ENCODE measurements at regions not wholly inside any gene's neighbourhood (a gene's known extent, or its start where the extent isn't known, plus 50 kb on each side); places are given as distances from the start of the nearest gene placed in this dataset.

GRCh38 chr14:23727566-23728335 lies 91.6 kb downstream of the DHRS2 start:
- Histone ChIP-seq H3K4me3 (ENCODE audit: low read depth, low read length) (no peak overlapping the region), H3K36me3 (ENCODE audit: control insufficient read depth, insufficient read depth, low read length) (no peaks in the 10 kb centered on the region), H3K4me1 (no peaks in the 10 kb centered on the region), H3K27me3 (replicated peaks; ENCODE audit: control insufficient read depth, insufficient read depth, low read length) (no peaks in the 10 kb centered on the region; the same call in 1 of the 2 replicates), H3K9me3 (no peaks in the 10 kb centered on the region)
- Mint-ChIP-seq H3K27me3 (ENCODE audit: insufficient read depth, unreplicated experiment) (peaks cover 7% of the 10 kb centered on the region), H3K4me3 (ENCODE audit: unreplicated experiment) (no peak overlapping the region), H3K27ac (ENCODE audit: unreplicated experiment) (no peak overlapping the region), H3K9me3 (ENCODE audit: unreplicated experiment) (no peaks in the 10 kb centered on the region), H3K4me1 (ENCODE audit: low read depth, unreplicated experiment) (no peaks in the 10 kb centered on the region), H3K36me3 (ENCODE audit: insufficient read depth, unreplicated experiment) (no peaks in the 10 kb centered on the region)
- intact Hi-C loops (cut with micrococcal nuclease; ENCODE audit: unreplicated experiment) = loop anchor here (1.0 kb wide), 4 partner anchors 138 to 226 kb away; partner anchors contain the start of gene DHRS4
- TF ChIP-seq CTCF (IDR thresholded peaks at IDR 0.05; ENCODE audit: insufficient read depth in 1 of 2, low read depth in 1 of 2, low read length in 1 of 2, severe bottlenecking in 1 of 2, unreplicated experiment in 1 of 2) = peak; percentile 55 to 72
- no TSS peak for BruUV-seq (replicated peaks)
- ChIA-PET CTCF (interaction anchor here (0.6 to 1.6 kb wide), 8 partner anchors 62 to 185 kb away, joined by 3 to 55 read pairs (median 5); no protein-coding TSS in a partner anchor), POLR2A (no interaction called here)
- peak; percentile 69 to 73 for DNase-seq

DNA sequence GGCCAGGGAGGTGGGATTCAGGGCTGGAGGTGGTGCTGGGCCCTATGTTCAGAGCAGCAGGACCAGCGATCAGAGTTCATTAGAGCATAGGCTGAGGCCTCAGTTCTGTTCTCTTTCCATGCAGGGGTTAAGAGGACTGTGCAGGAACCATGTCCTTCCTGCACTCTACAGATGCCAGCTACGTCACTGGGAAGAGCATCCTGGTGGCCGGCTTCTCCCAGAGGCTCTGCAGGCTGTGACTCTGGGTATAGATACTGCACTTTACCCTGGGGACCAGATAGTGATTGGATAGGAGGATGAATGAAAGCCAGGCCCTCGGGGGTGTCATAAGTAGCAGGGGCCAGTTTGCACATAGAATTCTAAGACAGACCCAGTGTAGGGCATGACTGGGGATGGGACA lies 92.6 kb downstream of the DHRS2 start:
- Histone ChIP-seq H3K27me3 (replicated peaks; ENCODE audit: control insufficient read depth, insufficient read depth, low read length) (no peaks in the 10 kb centered on the region; the same call in 1 of the 2 replicates), H3K36me3 (ENCODE audit: control insufficient read depth, insufficient read depth, low read length) (no peaks in the 10 kb centered on the region), H3K4me3 (ENCODE audit: low read depth, low read length) (no peak overlapping the region), H3K9me3 (no peaks in the 10 kb centered on the region), H3K4me1 (no peaks in the 10 kb centered on the region)
- no peak for DNase-seq
- TF ChIP-seq CTCF (IDR thresholded peaks at IDR 0.05; ENCODE audit: insufficient read depth in 1 of 2, low read depth in 1 of 2, low read length in 1 of 2, severe bottlenecking in 1 of 2, unreplicated experiment in 1 of 2) = no peak
- intact Hi-C loops (cut with micrococcal nuclease; ENCODE audit: unreplicated experiment) = no loop called here
- BruUV-seq (replicated peaks) = no TSS peak
- no peak overlapping the region for H3K27ac Mint-ChIP-seq (ENCODE audit: unreplicated experiment)
- ChIA-PET POLR2A (no interaction called here), CTCF (interaction anchor here (1.6 kb wide), 1 partner anchor 140 kb away, joined by 7 read pairs; no protein-coding TSS in a partner anchor)
- no peaks in the 10 kb centered on the region for H3K9me3 Mint-ChIP-seq (ENCODE audit: unreplicated experiment)
- H3K4me3 Mint-ChIP-seq (ENCODE audit: unreplicated experiment) = no peak overlapping the region
- peaks cover 9% of the 10 kb centered on the region for H3K27me3 Mint-ChIP-seq (ENCODE audit: insufficient read depth, unreplicated experiment)
- H3K4me1 Mint-ChIP-seq (ENCODE audit: low read depth, unreplicated experiment) = no peaks in the 10 kb centered on the region
- no peaks in the 10 kb centered on the region for H3K36me3 Mint-ChIP-seq (ENCODE audit: insufficient read depth, unreplicated experiment)

DNA sequence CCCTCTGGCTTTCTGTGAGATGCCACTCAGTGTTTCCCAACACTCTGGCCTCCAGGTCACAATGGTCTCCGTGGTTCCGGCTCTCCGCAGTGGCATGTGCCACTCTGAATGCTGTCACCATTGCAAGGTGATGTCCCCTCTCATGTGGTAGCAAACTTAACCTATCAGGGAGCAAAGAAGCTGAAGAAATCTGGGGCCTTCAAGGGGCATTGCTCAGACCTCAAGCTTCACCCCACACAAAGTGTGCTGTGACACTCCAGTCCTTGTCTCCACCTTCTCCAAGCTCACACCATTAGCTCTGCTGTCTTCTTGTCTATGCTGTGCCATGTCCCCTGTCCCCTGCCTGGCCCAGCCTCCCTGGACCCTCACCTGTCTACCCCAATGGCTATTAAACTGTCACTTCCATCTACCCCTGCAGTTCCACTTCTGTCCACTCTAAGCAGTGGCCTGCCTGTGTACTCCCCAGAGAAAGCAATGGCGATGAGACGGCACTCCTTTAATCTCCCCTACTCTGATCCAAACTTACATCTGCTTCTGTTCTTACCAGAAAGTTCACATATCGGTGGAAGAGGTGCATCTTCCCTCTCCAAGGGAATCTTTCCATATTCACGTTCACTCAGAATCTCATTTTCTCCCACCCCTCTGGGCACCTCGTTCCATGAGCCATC lies 93.7 kb downstream of the DHRS2 start:
- Histone ChIP-seq H3K27me3 (replicated peaks; ENCODE audit: control insufficient read depth, insufficient read depth, low read length) (no peaks in the 10 kb centered on the region), H3K9me3 (no peaks in the 10 kb centered on the region), H3K36me3 (ENCODE audit: control insufficient read depth, insufficient read depth, low read length) (no peaks in the 10 kb centered on the region), H3K4me3 (ENCODE audit: low read depth, low read length) (no peak overlapping the region), H3K4me1 (no peaks in the 10 kb centered on the region)
- peaks cover 2% of the 10 kb centered on the region for H3K27me3 Mint-ChIP-seq (ENCODE audit: insufficient read depth, unreplicated experiment)
- TF ChIP-seq CTCF (IDR thresholded peaks at IDR 0.05; ENCODE audit: insufficient read depth in 1 of 2, low read depth in 1 of 2, low read length in 1 of 2, severe bottlenecking in 1 of 2, unreplicated experiment in 1 of 2) = peak in 1 of 2 experiments; percentile 27
- no peaks in the 10 kb centered on the region for H3K4me1 Mint-ChIP-seq (ENCODE audit: low read depth, unreplicated experiment)
- no peaks in the 10 kb centered on the region for H3K36me3 Mint-ChIP-seq (ENCODE audit: insufficient read depth, unreplicated experiment)
- DNase-seq = peak in 1 of 2 experiments; percentile 17
- H3K27ac Mint-ChIP-seq (ENCODE audit: unreplicated experiment) = no peak overlapping the region
- H3K9me3 Mint-ChIP-seq (ENCODE audit: unreplicated experiment) = no peaks in the 10 kb centered on the region
- ChIA-PET POLR2A (no interaction called here), CTCF (interaction anchor here (3.4 kb wide), 1 partner anchor 181 kb away, joined by 10 read pairs; no protein-coding TSS in a partner anchor)
- no TSS peak for BruUV-seq (replicated peaks)
- H3K4me3 Mint-ChIP-seq (ENCODE audit: unreplicated experiment) = no peak overlapping the region
- intact Hi-C loops (cut with micrococcal nuclease; ENCODE audit: unreplicated experiment) = no loop called here

Measured in Caco-2 (cell line).